HFFc6 (cell line): ENCODE measurements at regions not wholly inside any gene's neighbourhood (a gene's known extent, or its start where the extent isn't known, plus 50 kb on each side); places are given as distances from the start of the nearest gene placed in this dataset.

Source experiments
- DNase-seq: peaks from one replicate; pipeline ENCODE4 v3.0.0-alpha.2; 2018
- H3K27ac Mint-ChIP-seq: 2 replicates; pipeline ENCODE4 v1.8.0; 2020; ENCODE audit warnings: mild to moderate bottlenecking, mixed read lengths
- H3K27me3 Mint-ChIP-seq: 2 replicates; pipeline ENCODE4 v1.8.0; 2021; ENCODE audit warnings: mild to moderate bottlenecking, moderate library complexity, mixed read lengths; ENCODE audit not compliant: insufficient read depth
- H3K36me3 Mint-ChIP-seq: 2 replicates; pipeline ENCODE4 v1.8.0; 2021; ENCODE audit warnings: low read depth, mixed read lengths
- H3K4me1 Mint-ChIP-seq: 2 replicates; pipeline ENCODE4 v1.8.0; 2020; ENCODE audit warnings: low read depth, mixed read lengths
- H3K4me3 Mint-ChIP-seq: 2 replicates; pipeline ENCODE4 v1.8.0; 2020; ENCODE audit warnings: mild to moderate bottlenecking, moderate library complexity, mixed read lengths
- H3K9me3 Mint-ChIP-seq: 2 replicates; pipeline ENCODE4 v1.8.0; 2020; ENCODE audit warnings: mild to moderate bottlenecking, mixed read lengths
- TF ChIP-seq, protein P1 (sequence below): fragments of 200-600 bp; sonication (generic); IDR thresholded peaks from 2 replicates; pipeline ENCODE4 v1.5.0; 2021; ENCODE audit warnings: antibody characterized with exemption, mild to moderate bottlenecking

GRCh38 chr21:43364261-43364510, 62.7 kb downstream of the SIK1 start:
- Mint-ChIP-seq H3K36me3 (no peaks in the 10 kb centered on the region), H3K27me3 (peaks cover 5% of the 10 kb centered on the region; the same call in 1 of the 2 replicates), H3K4me1 (peaks cover 29% of the 10 kb centered on the region), H3K27ac (no peak overlapping the region), H3K9me3 (no peaks in the 10 kb centered on the region), H3K4me3 (no peak overlapping the region)
- TF ChIP-seq, protein P1, sequence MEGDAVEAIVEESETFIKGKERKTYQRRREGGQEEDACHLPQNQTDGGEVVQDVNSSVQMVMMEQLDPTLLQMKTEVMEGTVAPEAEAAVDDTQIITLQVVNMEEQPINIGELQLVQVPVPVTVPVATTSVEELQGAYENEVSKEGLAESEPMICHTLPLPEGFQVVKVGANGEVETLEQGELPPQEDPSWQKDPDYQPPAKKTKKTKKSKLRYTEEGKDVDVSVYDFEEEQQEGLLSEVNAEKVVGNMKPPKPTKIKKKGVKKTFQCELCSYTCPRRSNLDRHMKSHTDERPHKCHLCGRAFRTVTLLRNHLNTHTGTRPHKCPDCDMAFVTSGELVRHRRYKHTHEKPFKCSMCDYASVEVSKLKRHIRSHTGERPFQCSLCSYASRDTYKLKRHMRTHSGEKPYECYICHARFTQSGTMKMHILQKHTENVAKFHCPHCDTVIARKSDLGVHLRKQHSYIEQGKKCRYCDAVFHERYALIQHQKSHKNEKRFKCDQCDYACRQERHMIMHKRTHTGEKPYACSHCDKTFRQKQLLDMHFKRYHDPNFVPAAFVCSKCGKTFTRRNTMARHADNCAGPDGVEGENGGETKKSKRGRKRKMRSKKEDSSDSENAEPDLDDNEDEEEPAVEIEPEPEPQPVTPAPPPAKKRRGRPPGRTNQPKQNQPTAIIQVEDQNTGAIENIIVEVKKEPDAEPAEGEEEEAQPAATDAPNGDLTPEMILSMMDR, result no peak
- no peak for DNase-seq

DNA sequence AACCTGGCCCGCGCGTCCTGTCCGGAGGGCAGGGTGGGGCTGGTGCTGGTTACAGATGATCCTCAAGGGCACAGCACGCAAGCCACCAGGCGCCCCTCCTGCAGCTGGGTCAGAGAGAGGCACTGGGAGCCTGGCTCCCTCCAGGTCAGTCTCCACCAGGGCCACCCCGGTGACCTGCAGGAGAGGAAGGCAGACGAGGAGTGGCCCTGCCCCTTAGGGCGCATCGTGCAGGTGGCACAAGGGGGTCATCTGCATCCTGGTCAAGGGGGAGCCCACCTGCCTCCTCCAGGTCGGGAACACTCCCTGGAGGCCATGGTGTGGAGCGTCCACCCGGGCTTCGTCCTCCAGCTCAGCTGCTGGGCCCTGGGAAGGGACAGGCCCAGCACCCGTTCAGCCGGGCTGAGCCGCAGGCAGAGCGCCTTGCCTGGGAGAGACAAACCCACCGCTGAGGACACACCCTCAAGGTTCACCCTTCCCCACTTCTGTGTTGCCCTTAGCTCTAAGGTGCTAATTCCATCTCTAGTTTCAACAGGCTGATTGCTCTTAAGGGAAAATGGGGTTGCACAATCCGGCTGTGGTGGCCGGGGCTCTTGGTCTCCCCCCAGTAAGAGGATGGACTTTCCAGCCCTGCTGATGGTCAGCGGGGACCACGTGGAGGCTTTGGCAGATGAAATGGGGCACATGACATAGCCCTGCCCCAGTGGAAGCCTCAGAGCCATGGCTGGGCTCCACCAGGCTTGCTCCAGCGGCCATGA, 63.2 kb downstream of the SIK1 start:
- TF ChIP-seq, protein P1, result no peak
- no peak overlapping the region for H3K4me3 Mint-ChIP-seq
- DNase-seq, result no peak
- H3K4me1 Mint-ChIP-seq, result peaks cover 24% of the 10 kb centered on the region
- H3K36me3 Mint-ChIP-seq, result no peaks in the 10 kb centered on the region
- H3K27ac Mint-ChIP-seq, result no peak overlapping the region
- no peaks in the 10 kb centered on the region for H3K9me3 Mint-ChIP-seq
- H3K27me3 Mint-ChIP-seq, result peaks cover 5% of the 10 kb centered on the region; the same call in 1 of the 2 replicates

DNA sequence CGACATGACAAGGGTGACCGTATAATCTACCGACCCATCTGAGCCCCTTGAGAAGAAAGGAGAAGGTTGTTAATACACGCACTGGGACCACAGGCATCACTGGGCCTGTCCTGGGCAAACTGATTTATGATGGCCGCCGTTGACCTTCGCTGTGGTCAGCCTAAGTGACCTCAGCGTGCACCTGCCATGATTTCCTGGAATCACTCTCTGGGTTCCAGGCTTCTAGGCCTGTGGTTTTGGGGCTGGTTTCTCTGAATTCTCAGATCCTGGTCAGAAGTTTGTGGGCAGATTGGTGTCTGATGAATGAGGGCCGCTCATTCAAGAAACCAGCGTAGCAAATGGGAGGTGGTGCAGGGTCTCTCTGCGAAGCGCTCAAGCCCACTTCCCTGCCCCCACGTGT, 64.0 kb downstream of the SIK1 start:
- peak overlapping the region; percentile 86; the same call in 1 of the 2 replicates for H3K4me3 Mint-ChIP-seq
- peak overlapping the region; percentile 96 for H3K27ac Mint-ChIP-seq
- no peak for DNase-seq
- H3K4me1 Mint-ChIP-seq, result peaks cover 23% of the 10 kb centered on the region
- H3K9me3 Mint-ChIP-seq, result no peaks in the 10 kb centered on the region
- peaks cover 4% of the 10 kb centered on the region; the same call in 1 of the 2 replicates for H3K27me3 Mint-ChIP-seq
- TF ChIP-seq, protein P1, result no peak
- no peaks in the 10 kb centered on the region for H3K36me3 Mint-ChIP-seq

- Mint-ChIP-seq H3K36me3 (no peaks in the 10 kb centered on the region), H3K9me3 (no peaks in the 10 kb centered on the region), H3K4me3 (peak overlapping the region; percentile 86), H3K27ac (peak overlapping the region; percentile 96), H3K27me3 (peaks cover 4% of the 10 kb centered on the region; the same call in 1 of the 2 replicates), H3K4me1 (peaks cover 23% of the 10 kb centered on the region)
- peak; percentile 60 for DNase-seq
- TF ChIP-seq, protein P1, result peak; percentile 10; the same call in 1 of the 2 replicates
Observed at GRCh38 chr21:43362321-43362791, 64.6 kb downstream of the SIK1 start.

- peak; percentile 69 for DNase-seq
- Mint-ChIP-seq H3K4me1 (peaks cover 23% of the 10 kb centered on the region), H3K36me3 (no peaks in the 10 kb centered on the region), H3K27me3 (peaks cover 4% of the 10 kb centered on the region; the same call in 1 of the 2 replicates), H3K9me3 (no peaks in the 10 kb centered on the region), H3K27ac (peak overlapping the region; percentile 96), H3K4me3 (peak overlapping the region; percentile 86)
- TF ChIP-seq, protein P1, result no peak
Observed at GRCh38 chr21:43361493-43362296, 65.2 kb downstream of the SIK1 start.
